Endothelial cell of umbilical vein (primary cell): ENCODE measurements at regions not wholly inside any gene's neighbourhood (a gene's known extent, or its start where the extent isn't known, plus 50 kb on each side); places are given as distances from the start of the nearest gene placed in this dataset.

Experiments used
- EZH2 ChIP-seq: IDR thresholded peaks from 2 replicates; pipeline ENCODE4 v1.6.1; 2012; ENCODE audit warnings: borderline replicate concordance, low read depth, mild to moderate bottlenecking, moderate library complexity, low read length, inconsistent platforms; ENCODE audit not compliant: severe bottlenecking
- POLR2A ChIP-seq: IDR thresholded peaks from 2 replicates; pipeline ENCODE4 v1.6.1; 2012; ENCODE audit warnings: low read depth, mild to moderate bottlenecking, control low read depth, low read length
- POLR2AphosphoS5 ChIP-seq: IDR thresholded peaks from 2 replicates; pipeline ENCODE4 v1.6.1; 2012; ENCODE audit warnings: low read depth, mild to moderate bottlenecking, control low read depth, low read length, moderate library complexity; ENCODE audit not compliant: insufficient read depth
- TF ChIP-seq, protein P1 (sequence below), 2 donors: IDR thresholded peaks; 1 replicate in 1 of 2; 2 replicates in 1 of 2; pipeline ENCODE4 v1.5.1; 2011; ENCODE audit warnings: low read length in 2 of 2, mild to moderate bottlenecking in 2 of 2, moderate library complexity in 2 of 2, control low read depth in 1 of 2, inconsistent platforms in 1 of 2, low read depth in 1 of 2; ENCODE audit not compliant: insufficient read depth in 1 of 2; ENCODE audit errors: extremely low read depth in 1 of 2

GRCh38 chr15:62357431-62357830 lies 192.3 kb upstream of the C2CD4B start:
- TF ChIP-seq, protein P1, sequence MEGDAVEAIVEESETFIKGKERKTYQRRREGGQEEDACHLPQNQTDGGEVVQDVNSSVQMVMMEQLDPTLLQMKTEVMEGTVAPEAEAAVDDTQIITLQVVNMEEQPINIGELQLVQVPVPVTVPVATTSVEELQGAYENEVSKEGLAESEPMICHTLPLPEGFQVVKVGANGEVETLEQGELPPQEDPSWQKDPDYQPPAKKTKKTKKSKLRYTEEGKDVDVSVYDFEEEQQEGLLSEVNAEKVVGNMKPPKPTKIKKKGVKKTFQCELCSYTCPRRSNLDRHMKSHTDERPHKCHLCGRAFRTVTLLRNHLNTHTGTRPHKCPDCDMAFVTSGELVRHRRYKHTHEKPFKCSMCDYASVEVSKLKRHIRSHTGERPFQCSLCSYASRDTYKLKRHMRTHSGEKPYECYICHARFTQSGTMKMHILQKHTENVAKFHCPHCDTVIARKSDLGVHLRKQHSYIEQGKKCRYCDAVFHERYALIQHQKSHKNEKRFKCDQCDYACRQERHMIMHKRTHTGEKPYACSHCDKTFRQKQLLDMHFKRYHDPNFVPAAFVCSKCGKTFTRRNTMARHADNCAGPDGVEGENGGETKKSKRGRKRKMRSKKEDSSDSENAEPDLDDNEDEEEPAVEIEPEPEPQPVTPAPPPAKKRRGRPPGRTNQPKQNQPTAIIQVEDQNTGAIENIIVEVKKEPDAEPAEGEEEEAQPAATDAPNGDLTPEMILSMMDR (IDR thresholded peaks at IDR 0.05; ENCODE audit: extremely low read depth in 1 of 2, insufficient read depth in 1 of 2, low read depth in 1 of 2, low read length in 2 of 2), result no peak
- TF ChIP-seq EZH2 (no peak), POLR2AphosphoS5 (no peak), POLR2A (no peak)
